GM23338 (cell line): ENCODE measurements at regions not wholly inside any gene's neighbourhood (a gene's known extent, or its start where the extent isn't known, plus 50 kb on each side); places are given as distances from the start of the nearest gene placed in this dataset.

Source experiments
- ATAC-seq: fragments of 200-7000 bp; cut with Tn5 transposase; 3 replicates; pipeline ENCODE4 v1.9.1; 2020
- DNase-seq: peaks from one replicate; pipeline ENCODE4 v3.0.0-alpha.2; 2015; ENCODE audit warnings: low spot score
- H2AFZ ChIP-seq: fragments of 200-600 bp; sonication (generic); 2 replicates; pipeline ENCODE4 v1.8.0; 2016; ENCODE audit warnings: antibody characterized with exemption, mild to moderate bottlenecking, moderate library complexity
- H3F3A ChIP-seq: fragments of 200-600 bp; sonication (generic); replicated peaks from 2 replicates; pipeline ENCODE4 v1.8.0; 2017; ENCODE audit warnings: antibody characterized with exemption, mixed run types, low read depth
- H3K27ac ChIP-seq: fragments of 200-600 bp; sonication (generic); 2 replicates; pipeline ENCODE4 v1.6.1; 2016; ENCODE audit warnings: low read depth
- H3K27me3 ChIP-seq: fragments of 200-600 bp; sonication (generic); 2 replicates; pipeline ENCODE4 v1.8.0; 2016; ENCODE audit warnings: mild to moderate bottlenecking, mixed run types, moderate library complexity; ENCODE audit not compliant: insufficient read depth
- H3K36me3 ChIP-seq: fragments of 200-600 bp; sonication (generic); 2 replicates; pipeline ENCODE4 v1.8.0; 2016; ENCODE audit warnings: mild to moderate bottlenecking; ENCODE audit not compliant: insufficient read depth
- H3K4me1 ChIP-seq: fragments of 200-600 bp; sonication (generic); 2 replicates; pipeline ENCODE4 v1.8.0; 2016; ENCODE audit warnings: mild to moderate bottlenecking, moderate library complexity; ENCODE audit not compliant: insufficient read depth
- H3K4me2 ChIP-seq: fragments of 200-600 bp; sonication (generic); 2 replicates; pipeline ENCODE4 v1.7.1; 2017; ENCODE audit warnings: mixed run types
- H3K4me3 ChIP-seq: fragments of 200-600 bp; sonication (generic); 2 replicates; pipeline ENCODE4 v1.6.1; 2016; ENCODE audit warnings: mixed run types
- H3K79me2 ChIP-seq: fragments of 200-600 bp; sonication (generic); replicated peaks from 2 replicates; pipeline ENCODE4 v1.8.0; 2017; ENCODE audit warnings: mild to moderate bottlenecking; ENCODE audit not compliant: insufficient read depth
- H3K9me2 ChIP-seq: fragments of 200-600 bp; sonication (generic); 2 replicates; pipeline ENCODE4 v1.8.0; 2017; ENCODE audit not compliant: insufficient read depth
- H4K20me1 ChIP-seq: fragments of 200-600 bp; sonication (generic); replicated peaks from 2 replicates; pipeline ENCODE4 v1.8.0; 2017; ENCODE audit warnings: mild to moderate bottlenecking; ENCODE audit not compliant: insufficient read depth
- H3K27ac Mint-ChIP-seq: 2 replicates; pipeline ENCODE4 v1.8.0; 2020; ENCODE audit warnings: inconsistent platforms, mild to moderate bottlenecking, moderate library complexity, mixed read lengths
- H3K27me3 Mint-ChIP-seq: 3 replicates; pipeline ENCODE4 v1.8.0; 2022; ENCODE audit warnings: low read depth, mild to moderate bottlenecking, moderate library complexity, mixed read lengths, inconsistent platforms; ENCODE audit not compliant: insufficient read depth, poor library complexity
- H3K36me3 Mint-ChIP-seq: 3 replicates; pipeline ENCODE4 v1.8.0; 2021; ENCODE audit warnings: low read depth, mild to moderate bottlenecking, inconsistent platforms, moderate library complexity, mixed read lengths
- H3K4me1 Mint-ChIP-seq: 3 replicates; pipeline ENCODE4 v1.8.0; 2020; ENCODE audit warnings: mild to moderate bottlenecking, inconsistent platforms, mixed read lengths
- H3K4me3 Mint-ChIP-seq: 3 replicates; pipeline ENCODE4 v1.8.0; 2021; ENCODE audit warnings: moderate library complexity, mild to moderate bottlenecking, inconsistent platforms, mixed read lengths
- H3K9me3 Mint-ChIP-seq: 3 replicates; pipeline ENCODE4 v1.8.0; 2020; ENCODE audit warnings: moderate library complexity, mild to moderate bottlenecking, inconsistent platforms, mixed read lengths
- CREB1 ChIP-seq: fragments of 250-450 bp; sonication (Bioruptor Pico); IDR thresholded peaks from 2 replicates; pipeline ENCODE4 v1.5.0; 2020; ENCODE audit warnings: low read depth, mild to moderate bottlenecking, moderate library complexity
- CTCF ChIP-seq, 2 experiments: fragments of 200-600 bp in 1 of 2; sonication (generic) in 1 of 2; conservative IDR thresholded peaks; 2 replicates each; pipeline versions ENCODE4 v1.5.1 to v1.6.1; 2016 to 2017; ENCODE audit warnings: antibody characterized with exemption in 2 of 2, low read depth in 2 of 2, mild to moderate bottlenecking in 2 of 2, moderate library complexity in 1 of 2
- ETS1 ChIP-seq: IDR thresholded peaks from 2 replicates; pipeline ENCODE4 v1.6.1; 2016; ENCODE audit warnings: antibody characterized with exemption
- EZH2 ChIP-seq: fragments of 200-600 bp; sonication (generic); IDR thresholded peaks from one replicate; pipeline ENCODE4 v1.8.0; 2017; ENCODE audit warnings: antibody characterized with exemption, mild to moderate bottlenecking, low read depth; ENCODE audit not compliant: unreplicated experiment
- EZH2phosphoT487 ChIP-seq: fragments of 200-600 bp; sonication (generic); IDR thresholded peaks from one replicate; pipeline ENCODE4 v1.8.1; 2018; ENCODE audit warnings: antibody characterized with exemption; ENCODE audit not compliant: unreplicated experiment
- JUNB ChIP-seq: IDR thresholded peaks from one replicate; pipeline ENCODE4 v1.6.1; 2016; ENCODE audit warnings: antibody characterized with exemption; ENCODE audit not compliant: unreplicated experiment
- NANOG ChIP-seq: IDR thresholded peaks from 2 replicates; pipeline ENCODE4 v1.6.1; 2016; ENCODE audit warnings: antibody characterized with exemption, borderline replicate concordance
- POLR2AphosphoS5 ChIP-seq: IDR thresholded peaks from 2 replicates; pipeline ENCODE4 v1.6.1; 2016; ENCODE audit warnings: antibody characterized with exemption, low read depth
- REST ChIP-seq: IDR thresholded peaks from one replicate; pipeline ENCODE4 v1.6.1; 2018; ENCODE audit warnings: antibody characterized with exemption; ENCODE audit not compliant: unreplicated experiment
- STAT1 ChIP-seq: IDR thresholded peaks from one replicate; pipeline ENCODE4 v1.6.1; 2016; ENCODE audit warnings: antibody characterized with exemption; ENCODE audit not compliant: unreplicated experiment
- ZNF114 ChIP-seq: fragments of 250-450 bp; sonication (Bioruptor Pico); IDR thresholded peaks from 2 replicates; pipeline ENCODE4 v1.5.0; 2020; ENCODE audit warnings: mild to moderate bottlenecking, moderate library complexity
- ZNF331 ChIP-seq: fragments of 250-450 bp; sonication (Bioruptor Pico); IDR thresholded peaks from 2 replicates; pipeline ENCODE4 v1.5.0; 2020; ENCODE audit warnings: low read depth, mild to moderate bottlenecking, moderate library complexity
- ZNF462 ChIP-seq: fragments of 250-450 bp; sonication (Bioruptor Pico); IDR thresholded peaks from 2 replicates; pipeline ENCODE4 v1.5.0; 2020; ENCODE audit warnings: mild to moderate bottlenecking, moderate library complexity

- Mint-ChIP-seq H3K27me3 (no peaks in the 10 kb centered on the region), H3K4me3 (no peak overlapping the region), H3K36me3 (peaks cover 57% of the 10 kb centered on the region), H3K4me1 (no peaks in the 10 kb centered on the region), H3K9me3 (peaks cover 67% of the 10 kb centered on the region), H3K27ac (no peak overlapping the region)
- H3K27ac ChIP-seq = no peak overlapping the region
- TF ChIP-seq EZH2phosphoT487 (no peak), JUNB (no peak), EZH2 (no peak), ZNF114 (CRISPR knock-in tag) (no peak), POLR2AphosphoS5 (no peak), ETS1 (no peak), REST (no peak), NANOG (no peak), STAT1 (no peak), ZNF462 (CRISPR knock-in tag) (no peak), CREB1 (no peak), ZNF331 (no peak), CTCF (conservative IDR thresholded peaks at IDR 0.05; ENCODE audit: low read depth in 2 of 2) (no peak)
- H3K4me2 ChIP-seq = no peak overlapping the region
- no peaks in the 10 kb centered on the region for H3K36me3 ChIP-seq
- no peak overlapping the region for H2AFZ ChIP-seq
- no peaks in the 10 kb centered on the region for H3F3A ChIP-seq
- no peak overlapping the region for H3K4me3 ChIP-seq
- H3K4me1 ChIP-seq = no peaks in the 10 kb centered on the region
- ATAC-seq (no peak), DNase-seq (no peak)
- no peaks in the 10 kb centered on the region for H3K79me2 ChIP-seq
- no peaks in the 10 kb centered on the region for H3K9me2 ChIP-seq
- H4K20me1 ChIP-seq = no peaks in the 10 kb centered on the region
- no peaks in the 10 kb centered on the region for H3K27me3 ChIP-seq
Measured at GRCh38 chr17:6927290-6928126, 68.3 kb upstream of the ALOX12 start.
